H9 (cell line): ENCODE measurements at regions not wholly inside any gene's neighbourhood (a gene's known extent, or its start where the extent isn't known, plus 50 kb on each side); places are given as distances from the start of the nearest gene placed in this dataset.
A peak's percentile ranks its signal among the peaks of the same experiment; 100 is the strongest.

Experiments used
- DNase-seq: peaks from one replicate; pipeline ENCODE4 v3.0.0-alpha.2; 2017
- H2AFZ ChIP-seq: one replicate; pipeline ENCODE4 v1.6.1; 2013; ENCODE audit warnings: mild to moderate bottlenecking, low read length, control low read depth, moderate library complexity
- H2AK5ac ChIP-seq: 2 replicates; pipeline ENCODE4 v1.6.1; 2013; ENCODE audit warnings: low read length, control low read depth, mixed read lengths; ENCODE audit not compliant: insufficient read length
- H2BK120ac ChIP-seq: one replicate; pipeline ENCODE4 v1.6.1; 2013; ENCODE audit warnings: low read depth, mild to moderate bottlenecking, low read length, control low read depth, inconsistent platforms; ENCODE audit not compliant: poor library complexity, severe bottlenecking
- H2BK12ac ChIP-seq: 2 replicates; pipeline ENCODE4 v1.6.1; 2013; ENCODE audit warnings: low read length, control low read depth, mixed read lengths, low read depth; ENCODE audit not compliant: insufficient read length
- H2BK15ac ChIP-seq: 2 replicates; pipeline ENCODE4 v1.6.1; 2013; ENCODE audit warnings: low read depth, low read length, control low read depth
- H2BK20ac ChIP-seq: one replicate; pipeline ENCODE4 v1.6.1; 2013; ENCODE audit warnings: low read depth, mild to moderate bottlenecking, low read length, control low read depth, inconsistent platforms; ENCODE audit not compliant: poor library complexity, severe bottlenecking
- H2BK5ac ChIP-seq: 2 replicates; pipeline ENCODE4 v1.6.1; 2013; ENCODE audit warnings: low read length, control low read depth, mixed read lengths; ENCODE audit not compliant: insufficient read length
- H3K14ac ChIP-seq: 2 replicates; pipeline ENCODE4 v1.6.1; 2013; ENCODE audit warnings: low read length, control low read depth; ENCODE audit not compliant: insufficient read depth
- H3K18ac ChIP-seq: 2 replicates; pipeline ENCODE4 v1.6.1; 2013; ENCODE audit warnings: low read depth, mild to moderate bottlenecking, mixed read lengths, low read length, control low read depth; ENCODE audit not compliant: insufficient read length
- H3K23ac ChIP-seq: 2 replicates; pipeline ENCODE4 v1.6.1; 2013; ENCODE audit warnings: low read length, control low read depth, mixed read lengths, low read depth; ENCODE audit not compliant: insufficient read length
- H3K23me2 ChIP-seq: 2 replicates; pipeline ENCODE4 v1.6.1; 2013; ENCODE audit warnings: low read depth, mild to moderate bottlenecking, mixed read lengths, low read length, control low read depth; ENCODE audit not compliant: insufficient read length, poor library complexity, severe bottlenecking
- H3K27ac ChIP-seq: 2 replicates; pipeline ENCODE4 v1.5.1; 2013; ENCODE audit warnings: low read length, control low read depth, mixed read lengths, low read depth; ENCODE audit not compliant: insufficient read length
- H3K27me3 ChIP-seq: 2 replicates; pipeline ENCODE4 v1.6.1; 2013; ENCODE audit warnings: low read length, control low read depth, inconsistent platforms; ENCODE audit not compliant: insufficient read depth
- H3K4ac ChIP-seq: 2 replicates; pipeline ENCODE4 v1.6.1; 2013; ENCODE audit warnings: low read depth, mild to moderate bottlenecking, control low read depth, inconsistent platforms, low read length, moderate library complexity
- H3K4me1 ChIP-seq: 2 replicates; pipeline ENCODE4 v1.6.1; 2013; ENCODE audit warnings: low read length, control low read depth, inconsistent platforms; ENCODE audit not compliant: insufficient read depth
- H3K4me2 ChIP-seq: 2 replicates; pipeline ENCODE4 v1.6.1; 2013; ENCODE audit warnings: low read length, control low read depth, mixed read lengths; ENCODE audit not compliant: insufficient read length, insufficient read depth
- H3K56ac ChIP-seq: 2 replicates; pipeline ENCODE4 v1.6.1; 2013; ENCODE audit warnings: low read depth, mild to moderate bottlenecking, mixed read lengths, low read length, control low read depth; ENCODE audit not compliant: insufficient read length
- H3K79me1 ChIP-seq: 2 replicates; pipeline ENCODE4 v1.6.1; 2013; ENCODE audit warnings: low read depth, mild to moderate bottlenecking, moderate library complexity, low read length, control low read depth, inconsistent platforms; ENCODE audit not compliant: insufficient read depth, poor library complexity, severe bottlenecking
- H3K79me2 ChIP-seq: 2 replicates; pipeline ENCODE4 v1.6.1; 2013; ENCODE audit warnings: low read length, control low read depth, inconsistent platforms; ENCODE audit not compliant: insufficient read depth
- H3K9ac ChIP-seq: 2 replicates; pipeline ENCODE4 v1.6.1; 2013; ENCODE audit warnings: low read length, control low read depth, mixed read lengths; ENCODE audit not compliant: insufficient read length; ENCODE audit errors: extremely low read depth
- H3K9me3 ChIP-seq: one replicate; pipeline ENCODE4 v1.6.1; 2013; ENCODE audit warnings: low read depth, low read length, inconsistent platforms; ENCODE audit not compliant: control insufficient read depth
- H3T11ph ChIP-seq: one replicate; pipeline ENCODE4 v1.6.1; 2013; ENCODE audit warnings: mild to moderate bottlenecking, low read length, control low read depth, inconsistent platforms
- H4K20me1 ChIP-seq: one replicate; pipeline ENCODE4 v1.6.1; 2013; ENCODE audit not compliant: control insufficient read depth, insufficient read length, insufficient read depth
- H4K5ac ChIP-seq: 2 replicates; pipeline ENCODE4 v1.6.1; 2013; ENCODE audit warnings: low read depth, mild to moderate bottlenecking, mixed read lengths, low read length, control low read depth; ENCODE audit not compliant: insufficient read length
- H4K8ac ChIP-seq: replicated peaks from 2 replicates; pipeline ENCODE4 v1.6.1; 2013; ENCODE audit warnings: low read length, control low read depth, mixed read lengths, low read depth; ENCODE audit not compliant: insufficient read length
- H4K91ac ChIP-seq: 2 replicates; pipeline ENCODE4 v1.6.1; 2013; ENCODE audit warnings: low read depth, mild to moderate bottlenecking, moderate library complexity, mixed read lengths, low read length, control low read depth; ENCODE audit not compliant: insufficient read length
- H3K27ac Mint-ChIP-seq, 3 experiments: 2 replicates in 2 of 3; 3 replicates in 1 of 3; pipeline ENCODE4 v1.8.0; 2020 to 2021; ENCODE audit warnings: mixed read lengths in 3 of 3, mild to moderate bottlenecking in 1 of 3, moderate library complexity in 1 of 3
- H3K27me3 Mint-ChIP-seq: 2 replicates; pipeline ENCODE4 v1.8.0; 2021; ENCODE audit warnings: low read depth, mild to moderate bottlenecking, moderate library complexity, mixed read lengths
- H3K36me3 Mint-ChIP-seq, 3 experiments: 2 replicates in 2 of 3; 3 replicates in 1 of 3; pipeline ENCODE4 v1.8.0; 2020 to 2021; ENCODE audit warnings: low read depth in 3 of 3, mixed read lengths in 3 of 3; ENCODE audit not compliant: insufficient read depth in 1 of 3
- H3K4me1 Mint-ChIP-seq, 2 experiments: 2 replicates each; pipeline ENCODE4 v1.8.0; 2020; ENCODE audit warnings: mixed read lengths in 2 of 2
- H3K4me3 Mint-ChIP-seq, 2 experiments: 2 replicates in 1 of 2; 3 replicates in 1 of 2; pipeline ENCODE4 v1.8.0; 2020 to 2021; ENCODE audit warnings: mild to moderate bottlenecking in 2 of 2, mixed read lengths in 2 of 2, moderate library complexity in 1 of 2
- H3K9me3 Mint-ChIP-seq, 2 experiments: 2 replicates in 1 of 2; 3 replicates in 1 of 2; pipeline ENCODE4 v1.8.0; 2020; ENCODE audit warnings: mild to moderate bottlenecking in 2 of 2, mixed read lengths in 2 of 2, moderate library complexity in 1 of 2
- CTCF ChIP-seq: fragments of 200-600 bp; sonication (generic); conservative IDR thresholded peaks from 3 replicates; pipeline ENCODE4 v1.8.0; 2021; ENCODE audit warnings: antibody characterized with exemption, mild to moderate bottlenecking
- WGBS: extraction: QIAGEN DNeasy Blood & Tissue Kit; methylation state at CpG from one replicate; pipeline ENCODE4 v1.1.7; 2013; ENCODE audit warnings: missing lambda C conversion rate, low lambda C conversion rate, mixed read lengths; ENCODE audit not compliant: insufficient read length; ENCODE audit errors: extremely low coverage; 5-methylcytosine and 5-hydroxymethylcytosine counted together

GRCh38 chr7:33673029-33673700, 232.2 kb upstream of the BMPER start:
- Histone ChIP-seq H2AFZ (no peak overlapping the region), H3K56ac (no peak overlapping the region), H4K20me1 (no peaks in the 10 kb centered on the region), H3K9ac (no peak overlapping the region), H4K5ac (no peak overlapping the region), H3K27me3 (no peaks in the 10 kb centered on the region), H3K27ac (no peak overlapping the region), H3K4ac (no peak overlapping the region), H3K14ac (no peak overlapping the region), H4K91ac (no peak overlapping the region), H2AK5ac (no peak overlapping the region), H3K4me2 (no peak overlapping the region), H2BK120ac (no peak overlapping the region), H2BK5ac (no peak overlapping the region), H3K79me1 (no peaks in the 10 kb centered on the region), H3K9me3 (no peaks in the 10 kb centered on the region), H3K23ac (no peak overlapping the region), H3K18ac (no peak overlapping the region), H4K8ac (no peak overlapping the region), H3K23me2 (no peaks in the 10 kb centered on the region), H3T11ph (no peak overlapping the region), H3K79me2 (no peaks in the 10 kb centered on the region), H2BK12ac (no peak overlapping the region), H2BK15ac (no peak overlapping the region), H2BK20ac (no peak overlapping the region), H3K4me1 (peaks cover 2% of the 10 kb centered on the region; the same call in 1 of the 2 replicates)
- Mint-ChIP-seq H3K36me3 (no peaks in the 10 kb centered on the region), H3K4me3 (no peak overlapping the region), H3K27ac (peak overlapping the region in 1 of 3 experiments; percentile 89; a peak in 5 of 7 replicates), H3K27me3 (no peaks in the 10 kb centered on the region), H3K9me3 (no peaks in the 10 kb centered on the region), H3K4me1 (peaks cover 32 to 33% of the 10 kb centered on the region in 2 experiments)
- peak; percentile 76 for TF ChIP-seq CTCF
- DNase-seq, result no peak
- WGBS, result no CpG with 5 or more reads among the region's 4 CpGs
